ENCODE measurements at regions not wholly inside any gene's neighbourhood (a gene's known extent, or its start where the extent isn't known, plus 50 kb on each side); places are given as distances from the start of the nearest gene placed in this dataset.

- H3K4me3 Mint-ChIP-seq: no peak overlapping the region
- H3K27ac Mint-ChIP-seq: no peak overlapping the region
- H3K4me1 Mint-ChIP-seq: no peaks in the 10 kb centered on the region
- DNase-seq (ENCODE audit: low spot score in 2 of 2, unreplicated experiment in 2 of 2): no peak
- no peaks in the 10 kb centered on the region for H3K9me3 Mint-ChIP-seq
- TF ChIP-seq, protein P1, sequence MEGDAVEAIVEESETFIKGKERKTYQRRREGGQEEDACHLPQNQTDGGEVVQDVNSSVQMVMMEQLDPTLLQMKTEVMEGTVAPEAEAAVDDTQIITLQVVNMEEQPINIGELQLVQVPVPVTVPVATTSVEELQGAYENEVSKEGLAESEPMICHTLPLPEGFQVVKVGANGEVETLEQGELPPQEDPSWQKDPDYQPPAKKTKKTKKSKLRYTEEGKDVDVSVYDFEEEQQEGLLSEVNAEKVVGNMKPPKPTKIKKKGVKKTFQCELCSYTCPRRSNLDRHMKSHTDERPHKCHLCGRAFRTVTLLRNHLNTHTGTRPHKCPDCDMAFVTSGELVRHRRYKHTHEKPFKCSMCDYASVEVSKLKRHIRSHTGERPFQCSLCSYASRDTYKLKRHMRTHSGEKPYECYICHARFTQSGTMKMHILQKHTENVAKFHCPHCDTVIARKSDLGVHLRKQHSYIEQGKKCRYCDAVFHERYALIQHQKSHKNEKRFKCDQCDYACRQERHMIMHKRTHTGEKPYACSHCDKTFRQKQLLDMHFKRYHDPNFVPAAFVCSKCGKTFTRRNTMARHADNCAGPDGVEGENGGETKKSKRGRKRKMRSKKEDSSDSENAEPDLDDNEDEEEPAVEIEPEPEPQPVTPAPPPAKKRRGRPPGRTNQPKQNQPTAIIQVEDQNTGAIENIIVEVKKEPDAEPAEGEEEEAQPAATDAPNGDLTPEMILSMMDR (IDR thresholded peaks at IDR 0.05; ENCODE audit: unreplicated experiment): no peak
- H3K27me3 Mint-ChIP-seq (ENCODE audit: low read depth): peaks cover 62% of the 10 kb centered on the region
- H3K36me3 Mint-ChIP-seq: no peaks in the 10 kb centered on the region
Observed at GRCh38 chr17:34716291-34716690, 136.9 kb downstream of the TMEM132E start.

- H3K4me1 Mint-ChIP-seq: no peaks in the 10 kb centered on the region
- H3K9me3 Mint-ChIP-seq: no peaks in the 10 kb centered on the region
- TF ChIP-seq, protein P1 (IDR thresholded peaks at IDR 0.05; ENCODE audit: unreplicated experiment): no peak
- H3K27ac Mint-ChIP-seq: no peak overlapping the region
- peaks cover 61% of the 10 kb centered on the region for H3K27me3 Mint-ChIP-seq (ENCODE audit: low read depth)
- H3K4me3 Mint-ChIP-seq: no peak overlapping the region
- H3K36me3 Mint-ChIP-seq: no peaks in the 10 kb centered on the region
- no peak for DNase-seq (ENCODE audit: low spot score in 2 of 2, unreplicated experiment in 2 of 2)
Observed at GRCh38 chr17:34715504-34715903, 136.1 kb downstream of the TMEM132E start.

DNA sequence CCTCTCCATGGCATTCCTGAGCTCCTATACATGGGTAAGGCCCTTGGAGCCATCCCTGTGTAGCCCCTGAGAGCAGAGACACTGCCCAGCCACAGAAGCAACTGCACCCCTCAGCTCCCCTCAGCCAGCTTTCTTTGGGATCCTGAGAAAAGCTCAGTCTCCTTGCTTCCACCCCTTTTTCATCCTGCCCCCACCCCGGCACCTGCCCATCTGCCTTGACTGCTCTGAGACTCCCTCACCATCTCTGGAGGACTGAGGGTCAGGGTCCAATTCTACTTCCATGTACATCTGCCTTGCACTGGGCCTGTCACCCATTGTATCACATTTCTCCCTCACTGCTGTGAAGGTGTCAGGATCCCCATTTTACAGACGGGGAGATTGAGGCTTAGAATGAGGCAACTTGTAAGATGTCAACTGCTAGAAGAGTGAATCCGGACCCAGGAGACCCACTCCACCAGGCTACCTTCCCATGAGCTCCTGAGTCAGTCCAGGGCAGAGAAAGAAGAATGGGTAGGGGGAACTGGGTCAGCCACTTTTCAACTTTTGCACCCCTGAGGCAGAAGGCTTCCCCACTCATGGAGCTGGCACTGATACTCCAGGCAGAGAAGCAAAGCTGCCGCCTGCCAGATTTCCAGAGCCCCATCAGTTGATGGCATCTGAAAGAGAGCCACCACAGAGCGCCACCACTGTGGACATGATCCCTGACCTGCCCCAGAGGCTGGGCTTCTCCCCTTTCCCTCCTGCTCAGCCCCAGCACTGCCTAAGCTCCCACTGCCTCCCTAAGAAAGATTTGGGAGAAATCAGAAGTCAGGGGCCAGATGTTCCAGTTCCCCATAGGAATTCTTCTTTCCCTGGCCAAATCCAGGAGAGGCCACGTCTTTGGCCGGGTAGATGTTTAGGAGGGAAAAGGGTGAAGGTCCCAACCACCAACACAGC, 135.4 kb downstream of the TMEM132E start:
- H3K9me3 Mint-ChIP-seq: no peaks in the 10 kb centered on the region
- H3K4me1 Mint-ChIP-seq: no peaks in the 10 kb centered on the region
- H3K4me3 Mint-ChIP-seq: no peak overlapping the region
- no peak for DNase-seq (ENCODE audit: low spot score in 2 of 2, unreplicated experiment in 2 of 2)
- TF ChIP-seq, protein P1 (IDR thresholded peaks at IDR 0.05; ENCODE audit: unreplicated experiment): no peak
- H3K27me3 Mint-ChIP-seq (ENCODE audit: low read depth): peaks cover 58% of the 10 kb centered on the region
- no peak overlapping the region for H3K27ac Mint-ChIP-seq
- H3K36me3 Mint-ChIP-seq: no peaks in the 10 kb centered on the region

DNA sequence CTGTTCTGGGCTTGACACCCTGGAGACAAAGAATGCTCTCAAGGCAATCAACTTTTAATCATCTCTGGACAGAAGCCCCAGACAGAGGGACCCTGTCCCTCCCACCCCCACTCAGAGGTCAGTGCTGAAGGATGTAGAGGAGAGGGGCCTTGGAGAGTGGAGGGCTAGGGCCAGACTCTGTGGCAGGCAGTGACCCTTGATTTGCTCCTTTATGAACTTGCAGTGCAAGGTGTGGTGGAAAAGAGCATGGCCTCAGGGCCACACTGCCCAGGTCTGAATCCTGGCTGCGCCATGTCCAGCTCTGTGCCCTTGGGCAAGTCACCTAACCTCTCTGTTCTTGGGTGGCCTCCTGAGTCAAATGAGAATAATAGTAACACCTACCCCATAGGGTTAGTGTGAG, 134.3 kb downstream of the TMEM132E start:
- TF ChIP-seq, protein P1 (IDR thresholded peaks at IDR 0.05; ENCODE audit: unreplicated experiment): no peak
- no peak for DNase-seq (ENCODE audit: low spot score in 2 of 2, unreplicated experiment in 2 of 2)
- Mint-ChIP-seq H3K9me3 (no peaks in the 10 kb centered on the region), H3K27ac (no peak overlapping the region), H3K4me1 (no peaks in the 10 kb centered on the region), H3K36me3 (no peaks in the 10 kb centered on the region), H3K4me3 (no peak overlapping the region), H3K27me3 (ENCODE audit: low read depth) (peaks cover 66% of the 10 kb centered on the region)

DNA sequence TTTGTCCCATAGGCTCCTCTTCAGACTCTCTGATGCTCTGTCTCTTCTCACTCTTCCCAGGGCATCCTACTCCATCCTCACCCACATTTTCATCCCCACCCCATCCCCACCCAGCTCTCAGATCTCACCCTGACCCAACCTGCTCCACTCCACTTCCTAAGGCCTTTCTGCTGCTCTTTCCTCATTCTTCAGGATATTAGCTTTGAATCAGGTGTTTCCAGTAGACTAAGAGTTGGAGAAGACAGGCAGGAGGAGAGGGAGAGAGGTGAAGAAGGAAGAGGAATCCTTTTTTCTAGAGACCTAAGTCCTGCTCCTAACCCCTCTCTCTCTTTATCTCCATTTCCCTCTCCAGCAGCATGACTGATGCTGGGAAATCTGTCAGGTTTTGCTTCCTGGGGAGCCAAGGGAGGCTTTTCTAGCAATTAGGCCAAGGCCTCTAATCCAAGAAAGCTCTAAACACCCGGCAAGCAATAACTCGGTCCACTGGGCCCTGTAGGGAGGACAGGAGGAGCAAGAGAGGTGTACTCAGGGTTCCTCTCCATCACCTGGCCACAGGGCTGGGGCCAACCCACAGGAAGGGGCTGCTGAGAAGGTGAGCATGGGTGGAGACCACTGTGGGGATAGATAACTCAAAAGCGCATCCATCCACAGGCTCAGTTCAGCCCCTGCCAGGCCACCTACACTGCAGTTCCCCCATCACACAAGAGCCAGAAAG, 133.3 kb downstream of the TMEM132E start:
- Mint-ChIP-seq H3K4me1 (no peaks in the 10 kb centered on the region), H3K36me3 (no peaks in the 10 kb centered on the region), H3K4me3 (no peak overlapping the region), H3K27ac (no peak overlapping the region), H3K27me3 (ENCODE audit: low read depth) (peaks cover 66% of the 10 kb centered on the region), H3K9me3 (no peaks in the 10 kb centered on the region)
- TF ChIP-seq, protein P1 (IDR thresholded peaks at IDR 0.05; ENCODE audit: unreplicated experiment): no peak
- DNase-seq (ENCODE audit: low spot score in 2 of 2, unreplicated experiment in 2 of 2): no peak
